NCI-H510A treated with DMSO at 0.1 percent for 48 hours (cell line): ENCODE measurements at regions not wholly inside any gene's neighbourhood (a gene's known extent, or its start where the extent isn't known, plus 50 kb on each side); places are given as distances from the start of the nearest gene placed in this dataset.

Experiments
- DNase-seq: peaks from one replicate; lab custom pipeline; 2025; lab: John Stamatoyannopoulos, UW

GRCh38 chr1:114224196-114224907, 70.7 kb upstream of the SYT6 start:
- no peak for DNase-seq

GRCh38 chr1:114222920-114223319, 69.3 kb upstream of the SYT6 start:
- no peak for DNase-seq

- DNase-seq, result no peak
Observed at GRCh38 chr1:114219172-114219868, 65.7 kb upstream of the SYT6 start.

GRCh38 chr1:114218361-114219171, 64.9 kb upstream of the SYT6 start:
- no peak for DNase-seq

GRCh38 chr1:114216431-114217173, 62.9 kb upstream of the SYT6 start:
- no peak for DNase-seq

- DNase-seq, result no peak
Observed at GRCh38 chr1:114215436-114215835, 61.8 kb upstream of the SYT6 start.

- no peak for DNase-seq
Observed at GRCh38 chr1:114214016-114214415, 60.3 kb upstream of the SYT6 start.

- no peak for DNase-seq
Observed at GRCh38 chr1:114209971-114210370, 56.3 kb upstream of the SYT6 start.

- no peak for DNase-seq
Observed at GRCh38 chr1:114208714-114209113, 55.0 kb upstream of the SYT6 start.

GRCh38 chr1:114208106-114208505, 54.4 kb upstream of the SYT6 start:
- no peak for DNase-seq

- DNase-seq, result no peak
Observed at GRCh38 chr1:114207635-114208034, 54.0 kb upstream of the SYT6 start.

- no peak for DNase-seq
Observed at GRCh38 chr1:114206392-114206791, 52.7 kb upstream of the SYT6 start.

GRCh38 chr1:114203595-114204128, 50.0 kb upstream of the SYT6 start:
- DNase-seq, result no peak
